Endothelial cell (in vitro differentiated cells): ENCODE measurements at regions not wholly inside any gene's neighbourhood (a gene's known extent, or its start where the extent isn't known, plus 50 kb on each side); places are given as distances from the start of the nearest gene placed in this dataset.

Experiments used
- DNase-seq: peaks from one replicate; pipeline ENCODE4 v3.0.0; 2021; ENCODE audit warnings: low spot score
- H3K27ac Mint-ChIP-seq: one replicate; pipeline ENCODE4 v1.8.0; 2021; ENCODE audit warnings: mixed read lengths, inconsistent platforms; ENCODE audit not compliant: unreplicated experiment
- H3K27me3 Mint-ChIP-seq: one replicate; pipeline ENCODE4 v1.8.0; 2021; ENCODE audit warnings: mild to moderate bottlenecking, moderate library complexity, mixed read lengths, inconsistent platforms; ENCODE audit not compliant: unreplicated experiment
- H3K36me3 Mint-ChIP-seq: one replicate; pipeline ENCODE4 v1.8.0; 2021; ENCODE audit warnings: mild to moderate bottlenecking, low read depth, mixed read lengths, inconsistent platforms; ENCODE audit not compliant: unreplicated experiment
- H3K4me1 Mint-ChIP-seq: one replicate; pipeline ENCODE4 v1.8.0; 2021; ENCODE audit warnings: mild to moderate bottlenecking, mixed read lengths, inconsistent platforms; ENCODE audit not compliant: unreplicated experiment
- H3K4me3 Mint-ChIP-seq: one replicate; pipeline ENCODE4 v1.8.0; 2021; ENCODE audit warnings: mild to moderate bottlenecking, mixed read lengths, inconsistent platforms; ENCODE audit not compliant: unreplicated experiment
- H3K9me3 Mint-ChIP-seq: one replicate; pipeline ENCODE4 v1.8.0; 2021; ENCODE audit warnings: mixed read lengths, inconsistent platforms; ENCODE audit not compliant: unreplicated experiment
- CTCF ChIP-seq: fragments of 200-600 bp; sonication (generic); IDR thresholded peaks from one replicate; pipeline ENCODE4 v1.5.0; 2021; ENCODE audit warnings: antibody characterized with exemption; ENCODE audit not compliant: unreplicated experiment

- H3K27me3 Mint-ChIP-seq = peaks cover 3% of the 10 kb centered on the region
- no peak for TF ChIP-seq CTCF
- H3K36me3 Mint-ChIP-seq = no peaks in the 10 kb centered on the region
- no peak overlapping the region for H3K4me3 Mint-ChIP-seq
- H3K9me3 Mint-ChIP-seq = peaks cover 8% of the 10 kb centered on the region
- no peak for DNase-seq
- no peaks in the 10 kb centered on the region for H3K4me1 Mint-ChIP-seq
- H3K27ac Mint-ChIP-seq = no peak overlapping the region
Observed at GRCh38 chr2:5093518-5093917, 598.7 kb upstream of the SOX11 start.

- Mint-ChIP-seq H3K4me1 (no peaks in the 10 kb centered on the region), H3K27me3 (peaks cover 3% of the 10 kb centered on the region), H3K9me3 (peaks cover 8% of the 10 kb centered on the region), H3K36me3 (no peaks in the 10 kb centered on the region), H3K27ac (no peak overlapping the region), H3K4me3 (no peak overlapping the region)
- no peak for TF ChIP-seq CTCF
- no peak for DNase-seq
Observed at GRCh38 chr2:5094192-5094591, 598.0 kb upstream of the SOX11 start.

GRCh38 chr2:5098286-5098685 lies 593.9 kb upstream of the SOX11 start:
- H3K4me1 Mint-ChIP-seq = no peaks in the 10 kb centered on the region
- no peaks in the 10 kb centered on the region for H3K36me3 Mint-ChIP-seq
- no peak overlapping the region for H3K27ac Mint-ChIP-seq
- no peak for TF ChIP-seq CTCF
- no peak overlapping the region for H3K4me3 Mint-ChIP-seq
- DNase-seq = no peak
- H3K27me3 Mint-ChIP-seq = peaks cover 3% of the 10 kb centered on the region
- peaks cover 5% of the 10 kb centered on the region for H3K9me3 Mint-ChIP-seq

- Mint-ChIP-seq H3K27me3 (peaks cover under 1% of the 10 kb centered on the region), H3K9me3 (peaks cover 4% of the 10 kb centered on the region), H3K36me3 (no peaks in the 10 kb centered on the region), H3K4me3 (no peak overlapping the region), H3K4me1 (no peaks in the 10 kb centered on the region), H3K27ac (no peak overlapping the region)
- TF ChIP-seq CTCF = no peak
- no peak for DNase-seq
Observed at GRCh38 chr2:5102823-5103222, 589.4 kb upstream of the SOX11 start.

GRCh38 chr2:5111581-5111980 lies 580.6 kb upstream of the SOX11 start:
- H3K4me1 Mint-ChIP-seq = no peaks in the 10 kb centered on the region
- H3K27ac Mint-ChIP-seq = no peak overlapping the region
- H3K27me3 Mint-ChIP-seq = peaks cover 3% of the 10 kb centered on the region
- DNase-seq = no peak
- no peaks in the 10 kb centered on the region for H3K36me3 Mint-ChIP-seq
- peaks cover 20% of the 10 kb centered on the region for H3K9me3 Mint-ChIP-seq
- no peak overlapping the region for H3K4me3 Mint-ChIP-seq
- TF ChIP-seq CTCF = no peak
